HCT116 (cell line): ENCODE measurements at regions not wholly inside any gene's neighbourhood (a gene's known extent, or its start where the extent isn't known, plus 50 kb on each side); places are given as distances from the start of the nearest gene placed in this dataset.

Experiments
- ATAC-seq: fragments of 200-7000 bp; cut with Tn5 transposase; 2 replicates; pipeline ENCODE4 v1.9.1; 2020; ENCODE audit warnings: mild to moderate bottlenecking, moderate library complexity
- BruUV-seq: library from RNA; stranded (reverse); fragments of 400-500 nt; replicated peaks from 2 replicates; lab custom pipeline; 2021; lab: Mats Ljungman, UMichigan
- CTCF ChIA-PET: fragments of 300-600 bp; sonication (Branson Sonifier 250); formaldehyde crosslinking; loops from one replicate; lab custom pipeline; 2021; ENCODE audit warnings: antibody characterized with exemption; lab: Charles Lee
- POLR2A ChIA-PET: fragments of 300-600, 350-600 bp; sonication (Branson Sonifier 250); formaldehyde crosslinking; loops from one replicate; lab custom pipeline; 2021; ENCODE audit warnings: antibody characterized with exemption; lab: Charles Lee
- RAD21 ChIA-PET, 2 experiments: fragments of 300-600 bp; sonication (Branson Sonifier 250); formaldehyde crosslinking; loops; one replicate each; lab custom pipeline; 2023; ENCODE audit warnings: low total read pairs in 2 of 2; ENCODE audit not compliant: uncharacterized antibody in 2 of 2, unreplicated experiment in 2 of 2, low non-redundant PET in 1 of 2; lab: Charles Lee
- DNase-seq: peaks from one replicate; pipeline ENCODE4 v3.0.0-alpha.2; 2010; ENCODE audit warnings: low read depth, low spot score
- H2AFZ ChIP-seq: fragments of 200-600 bp; shearing (Covaris generic), sonication (generic); 2 replicates; pipeline ENCODE4 v1.6.1; 2017; ENCODE audit warnings: low read depth, mixed run types, mixed read lengths, antibody characterized with exemption, low read length; ENCODE audit not compliant: poor library complexity, severe bottlenecking
- H3K27ac ChIP-seq: 2 replicates; pipeline ENCODE4 v1.5.1; 2012; ENCODE audit warnings: low read depth, low read length
- H3K27me3 ChIP-seq: fragments of 200-600 bp; sonication (generic); 2 replicates; pipeline ENCODE4 v1.6.1; 2016; ENCODE audit warnings: mixed run types, low read length, mixed read lengths; ENCODE audit not compliant: insufficient read depth
- H3K36me3 ChIP-seq, 2 experiments: fragments of 200-500 bp in 1 of 2; fragments of 200-600 bp in 1 of 2; sonication (Bioruptor generic) in 1 of 2; sonication (generic) in 1 of 2; 2 replicates each; pipeline versions ENCODE4 v1.5.1 to v1.6.1; 2014 to 2016; ENCODE audit warnings: low read length in 2 of 2, inconsistent platforms in 1 of 2, mixed read lengths in 1 of 2, mixed run types in 1 of 2; ENCODE audit not compliant: insufficient read depth in 2 of 2, control insufficient read depth in 1 of 2
- H3K4me1 ChIP-seq, 2 experiments: fragments of 200-600 bp in 1 of 2; sonication (generic) in 1 of 2; 2 replicates each; pipeline versions ENCODE4 v1.5.1 to v1.6.1; 2012 to 2017; ENCODE audit warnings: low read length in 2 of 2, inconsistent platforms in 1 of 2, mild to moderate bottlenecking in 1 of 2, mixed read lengths in 1 of 2, mixed run types in 1 of 2, moderate library complexity in 1 of 2; ENCODE audit not compliant: insufficient read depth in 2 of 2, control insufficient read depth in 1 of 2
- H3K4me2 ChIP-seq: fragments of 200-600 bp; sonication (generic); 2 replicates; pipeline ENCODE4 v1.6.1; 2017; ENCODE audit warnings: mixed run types, low read length, mixed read lengths
- H3K4me3 ChIP-seq, 2 experiments: fragments of 200-600 bp in 1 of 2; sonication (generic) in 1 of 2; replicated peaks in 1 of 2; 2 replicates each; pipeline ENCODE4 v1.5.1; 2011 to 2016; ENCODE audit warnings: low read length in 2 of 2, control low read depth in 1 of 2, low read depth in 1 of 2, mild to moderate bottlenecking in 1 of 2, mixed read lengths in 1 of 2, mixed run types in 1 of 2
- H3K79me2 ChIP-seq: fragments of 200-600 bp; sonication (generic); 2 replicates; pipeline ENCODE4 v1.6.1; 2017; ENCODE audit warnings: mild to moderate bottlenecking, mixed run types, low read length, moderate library complexity, mixed read lengths; ENCODE audit not compliant: insufficient read depth
- H3K9ac ChIP-seq: fragments of 200-600 bp; sonication (generic); 2 replicates; pipeline ENCODE4 v1.6.1; 2016; ENCODE audit warnings: low read length, mixed read lengths
- H3K9me2 ChIP-seq: fragments of 200-600 bp; sonication (generic), shearing (Covaris generic); 2 replicates; pipeline ENCODE4 v1.6.1; 2017; ENCODE audit warnings: mixed run types, mild to moderate bottlenecking, moderate library complexity; ENCODE audit not compliant: insufficient read depth
- H3K9me3 ChIP-seq, 2 experiments: fragments of 200-500 bp in 1 of 2; fragments of 200-600 bp in 1 of 2; sonication (Bioruptor generic) in 1 of 2; sonication (generic) in 1 of 2; 2 replicates each; pipeline ENCODE4 v1.6.1; 2014 to 2017; ENCODE audit warnings: low read length in 2 of 2, mixed read lengths in 2 of 2, inconsistent platforms in 1 of 2, low read depth in 1 of 2, mild to moderate bottlenecking in 1 of 2, mixed run types in 1 of 2, moderate library complexity in 1 of 2; ENCODE audit not compliant: control insufficient read depth in 1 of 2, insufficient read depth in 1 of 2
- H4K20me1 ChIP-seq: fragments of 200-600 bp; sonication (generic), shearing (Covaris generic); 2 replicates; pipeline ENCODE4 v1.6.1; 2017; ENCODE audit warnings: mixed run types, mild to moderate bottlenecking, moderate library complexity; ENCODE audit not compliant: insufficient read depth
- CBX3 ChIP-seq: IDR thresholded peaks from 2 replicates; pipeline ENCODE4 v1.6.1; 2012; ENCODE audit warnings: low read depth
- CTCF ChIP-seq, 3 experiments: fragments of 200-600 bp in 1 of 3; sonication (generic) in 1 of 3; IDR thresholded peaks in 2 of 3; conservative IDR thresholded peaks in 1 of 3; 2 replicates each; pipeline ENCODE4 v1.5.1; 2012 to 2017; ENCODE audit warnings: low read depth in 2 of 3, low read length in 2 of 3, antibody characterized with exemption in 1 of 3, borderline replicate concordance in 1 of 3, control low read depth in 1 of 3, mild to moderate bottlenecking in 1 of 3, mixed read lengths in 1 of 3, mixed run types in 1 of 3, moderate library complexity in 1 of 3; ENCODE audit not compliant: insufficient read depth in 1 of 3
- MAX ChIP-seq: IDR thresholded peaks from 2 replicates; pipeline ENCODE4 v1.6.1; 2012
- POLR2A ChIP-seq: IDR thresholded peaks from 2 replicates; pipeline ENCODE4 v1.7.0; 2011; ENCODE audit warnings: borderline replicate concordance; ENCODE audit not compliant: insufficient read depth, insufficient read length; ENCODE audit errors: extremely low read depth
- REST ChIP-seq: IDR thresholded peaks from 2 replicates; pipeline ENCODE4 v1.6.1; 2012; ENCODE audit warnings: low read depth
- SP1 ChIP-seq: IDR thresholded peaks from 2 replicates; pipeline ENCODE4 v1.6.1; 2012; ENCODE audit warnings: low read depth
- ZFX ChIP-seq: fragments of 450-650 bp; IDR thresholded peaks from 2 replicates; pipeline ENCODE4 v1.6.1; 2017
- intact Hi-C: fragments of 100-400 bp; cut with micrococcal nuclease; formaldehyde crosslinking; loops from 2 replicates; pipeline ENCODE4 v1.10.0; 2022
- TF ChIP-seq, protein P1 (sequence below): IDR thresholded peaks from 2 replicates; pipeline ENCODE4 v1.6.1; 2011; ENCODE audit warnings: mild to moderate bottlenecking, low read length, moderate library complexity; ENCODE audit not compliant: insufficient replicate concordance; ENCODE audit errors: extremely low read depth

DNA sequence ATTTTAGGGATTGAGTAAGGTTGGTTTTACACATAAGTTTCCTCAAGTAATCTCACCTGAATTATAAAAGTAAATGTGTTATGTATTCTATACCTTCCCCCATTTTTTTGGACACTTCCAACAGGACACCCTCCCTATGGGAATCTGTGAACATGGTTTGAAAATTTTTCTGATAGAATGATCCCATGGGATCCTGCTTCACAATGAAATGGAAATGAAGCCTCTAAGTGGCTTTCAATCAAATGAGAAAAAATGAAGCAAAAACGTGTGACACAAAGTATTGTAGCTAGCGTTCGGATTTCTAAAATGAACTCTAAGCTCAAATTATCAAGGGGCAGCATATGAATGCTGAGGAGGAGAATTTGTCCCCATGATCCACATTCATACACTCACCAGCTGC is 1006.8 kb downstream of the ADGRL2 start:
- no peak for DNase-seq
- H3K79me2 ChIP-seq, result no peaks in the 10 kb centered on the region
- ChIA-PET RAD21 (no interaction called here), POLR2A (no interaction called here), CTCF (no interaction called here)
- no peaks in the 10 kb centered on the region for H3K4me1 ChIP-seq
- H4K20me1 ChIP-seq, result no peaks in the 10 kb centered on the region
- H3K4me3 ChIP-seq, result no peak overlapping the region
- H2AFZ ChIP-seq, result no peak overlapping the region
- no peak overlapping the region for H3K9ac ChIP-seq
- H3K9me3 ChIP-seq, result no peaks in the 10 kb centered on the region; a peak in 1 of 4 replicates
- TF ChIP-seq ZFX (no peak), MAX (no peak), CTCF (IDR thresholded peaks at IDR 0.05 in 2 of 3, conservative IDR thresholded peaks at IDR 0.05 in 1 of 3; ENCODE audit: borderline replicate concordance in 1 of 3, insufficient read depth in 1 of 3, low read depth in 2 of 3, low read length in 2 of 3) (no peak), SP1 (no peak), REST (no peak), POLR2A (no peak), CBX3 (no peak)
- TF ChIP-seq, protein P1, sequence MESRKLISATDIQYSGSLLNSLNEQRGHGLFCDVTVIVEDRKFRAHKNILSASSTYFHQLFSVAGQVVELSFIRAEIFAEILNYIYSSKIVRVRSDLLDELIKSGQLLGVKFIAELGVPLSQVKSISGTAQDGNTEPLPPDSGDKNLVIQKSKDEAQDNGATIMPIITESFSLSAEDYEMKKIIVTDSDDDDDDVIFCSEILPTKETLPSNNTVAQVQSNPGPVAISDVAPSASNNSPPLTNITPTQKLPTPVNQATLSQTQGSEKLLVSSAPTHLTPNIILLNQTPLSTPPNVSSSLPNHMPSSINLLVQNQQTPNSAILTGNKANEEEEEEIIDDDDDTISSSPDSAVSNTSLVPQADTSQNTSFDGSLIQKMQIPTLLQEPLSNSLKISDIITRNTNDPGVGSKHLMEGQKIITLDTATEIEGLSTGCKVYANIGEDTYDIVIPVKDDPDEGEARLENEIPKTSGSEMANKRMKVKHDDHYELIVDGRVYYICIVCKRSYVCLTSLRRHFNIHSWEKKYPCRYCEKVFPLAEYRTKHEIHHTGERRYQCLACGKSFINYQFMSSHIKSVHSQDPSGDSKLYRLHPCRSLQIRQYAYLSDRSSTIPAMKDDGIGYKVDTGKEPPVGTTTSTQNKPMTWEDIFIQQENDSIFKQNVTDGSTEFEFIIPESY, result no peak
- intact Hi-C loops, result no loop called here
- H3K27me3 ChIP-seq, result no peaks in the 10 kb centered on the region
- ATAC-seq, result no peak
- H3K36me3 ChIP-seq, result no peaks in the 10 kb centered on the region
- no TSS peak for BruUV-seq
- H3K4me2 ChIP-seq, result no peak overlapping the region
- no peak overlapping the region for H3K27ac ChIP-seq
- H3K9me2 ChIP-seq, result no peaks in the 10 kb centered on the region
